PC-9 (cell line): ENCODE measurements at regions not wholly inside any gene's neighbourhood (a gene's known extent, or its start where the extent isn't known, plus 50 kb on each side); places are given as distances from the start of the nearest gene placed in this dataset.

Experiments
- EZH2 ChIP-seq: fragments of 200-600 bp; sonication (generic); IDR thresholded peaks from 2 replicates; pipeline ENCODE4 v1.8.0; 2017; ENCODE audit warnings: antibody characterized with exemption, low read depth
- TF ChIP-seq, protein P1 (sequence below): fragments of 200-600 bp; sonication (generic); conservative IDR thresholded peaks from 2 replicates; pipeline ENCODE4 v1.6.1; 2017; ENCODE audit warnings: mixed run types, antibody characterized with exemption, mild to moderate bottlenecking, moderate library complexity

DNA sequence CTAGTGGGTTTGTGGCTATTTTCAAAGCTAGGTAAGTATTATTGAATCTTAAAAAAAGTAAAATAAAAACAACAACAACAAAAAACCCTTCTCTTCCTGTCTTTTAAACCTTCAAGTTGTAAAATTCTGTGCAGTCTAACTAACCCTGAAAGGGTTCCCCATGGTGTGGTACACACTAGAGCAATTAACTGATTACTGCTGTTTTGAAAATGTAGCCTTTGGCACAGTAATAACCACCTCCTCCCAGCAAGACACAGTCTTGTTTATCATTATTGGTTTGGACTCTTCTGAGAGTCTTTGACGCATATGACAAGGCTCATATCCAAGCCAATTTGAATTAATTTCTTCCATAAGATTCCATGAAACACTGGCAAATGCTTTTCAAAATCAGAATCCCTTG is 2184.6 kb upstream of the PIK3C3 start:
- TF ChIP-seq, protein P1, sequence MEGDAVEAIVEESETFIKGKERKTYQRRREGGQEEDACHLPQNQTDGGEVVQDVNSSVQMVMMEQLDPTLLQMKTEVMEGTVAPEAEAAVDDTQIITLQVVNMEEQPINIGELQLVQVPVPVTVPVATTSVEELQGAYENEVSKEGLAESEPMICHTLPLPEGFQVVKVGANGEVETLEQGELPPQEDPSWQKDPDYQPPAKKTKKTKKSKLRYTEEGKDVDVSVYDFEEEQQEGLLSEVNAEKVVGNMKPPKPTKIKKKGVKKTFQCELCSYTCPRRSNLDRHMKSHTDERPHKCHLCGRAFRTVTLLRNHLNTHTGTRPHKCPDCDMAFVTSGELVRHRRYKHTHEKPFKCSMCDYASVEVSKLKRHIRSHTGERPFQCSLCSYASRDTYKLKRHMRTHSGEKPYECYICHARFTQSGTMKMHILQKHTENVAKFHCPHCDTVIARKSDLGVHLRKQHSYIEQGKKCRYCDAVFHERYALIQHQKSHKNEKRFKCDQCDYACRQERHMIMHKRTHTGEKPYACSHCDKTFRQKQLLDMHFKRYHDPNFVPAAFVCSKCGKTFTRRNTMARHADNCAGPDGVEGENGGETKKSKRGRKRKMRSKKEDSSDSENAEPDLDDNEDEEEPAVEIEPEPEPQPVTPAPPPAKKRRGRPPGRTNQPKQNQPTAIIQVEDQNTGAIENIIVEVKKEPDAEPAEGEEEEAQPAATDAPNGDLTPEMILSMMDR, result no peak
- TF ChIP-seq EZH2, result no peak
